Astrocyte (in vitro differentiated cells and primary cell): ENCODE measurements at regions not wholly inside any gene's neighbourhood (a gene's known extent, or its start where the extent isn't known, plus 50 kb on each side); places are given as distances from the start of the nearest gene placed in this dataset.

Experiments used
- EZH2 ChIP-seq: IDR thresholded peaks from 2 replicates; pipeline ENCODE4 v1.6.1; 2012; ENCODE audit warnings: mild to moderate bottlenecking, low read length, inconsistent platforms; ENCODE audit not compliant: insufficient read depth
- TF ChIP-seq, protein P1 (sequence below): IDR thresholded peaks from 2 replicates; pipeline ENCODE4 v1.5.1; 2011; ENCODE audit warnings: low read depth, mild to moderate bottlenecking, inconsistent platforms, low read length, moderate library complexity; ENCODE audit not compliant: insufficient read depth

DNA sequence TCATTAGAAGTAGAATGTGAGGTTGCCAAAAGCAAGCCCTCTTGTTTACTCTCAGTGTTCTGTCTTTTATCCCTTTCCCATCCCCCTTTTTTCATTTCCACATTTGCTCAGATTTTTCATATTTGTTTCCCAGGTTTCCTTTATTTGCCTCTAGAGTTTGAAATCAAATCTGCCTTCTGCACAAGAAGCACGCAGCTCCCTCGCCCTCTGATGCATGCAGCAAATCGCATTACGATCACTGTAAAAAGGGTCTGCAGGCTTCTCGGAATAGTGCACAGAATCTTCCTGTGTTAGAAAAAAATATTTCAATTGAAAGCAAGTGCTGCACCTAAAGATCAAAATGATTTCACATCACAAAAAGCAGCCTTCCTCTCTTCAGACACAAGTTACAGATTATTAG, 129.0 kb downstream of the GPAM start:
- TF ChIP-seq, protein P1, sequence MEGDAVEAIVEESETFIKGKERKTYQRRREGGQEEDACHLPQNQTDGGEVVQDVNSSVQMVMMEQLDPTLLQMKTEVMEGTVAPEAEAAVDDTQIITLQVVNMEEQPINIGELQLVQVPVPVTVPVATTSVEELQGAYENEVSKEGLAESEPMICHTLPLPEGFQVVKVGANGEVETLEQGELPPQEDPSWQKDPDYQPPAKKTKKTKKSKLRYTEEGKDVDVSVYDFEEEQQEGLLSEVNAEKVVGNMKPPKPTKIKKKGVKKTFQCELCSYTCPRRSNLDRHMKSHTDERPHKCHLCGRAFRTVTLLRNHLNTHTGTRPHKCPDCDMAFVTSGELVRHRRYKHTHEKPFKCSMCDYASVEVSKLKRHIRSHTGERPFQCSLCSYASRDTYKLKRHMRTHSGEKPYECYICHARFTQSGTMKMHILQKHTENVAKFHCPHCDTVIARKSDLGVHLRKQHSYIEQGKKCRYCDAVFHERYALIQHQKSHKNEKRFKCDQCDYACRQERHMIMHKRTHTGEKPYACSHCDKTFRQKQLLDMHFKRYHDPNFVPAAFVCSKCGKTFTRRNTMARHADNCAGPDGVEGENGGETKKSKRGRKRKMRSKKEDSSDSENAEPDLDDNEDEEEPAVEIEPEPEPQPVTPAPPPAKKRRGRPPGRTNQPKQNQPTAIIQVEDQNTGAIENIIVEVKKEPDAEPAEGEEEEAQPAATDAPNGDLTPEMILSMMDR: no peak
- no peak for TF ChIP-seq EZH2
